ENCODE measurements at regions not wholly inside any gene's neighbourhood (a gene's known extent, or its start where the extent isn't known, plus 50 kb on each side); places are given as distances from the start of the nearest gene placed in this dataset.

DNA sequence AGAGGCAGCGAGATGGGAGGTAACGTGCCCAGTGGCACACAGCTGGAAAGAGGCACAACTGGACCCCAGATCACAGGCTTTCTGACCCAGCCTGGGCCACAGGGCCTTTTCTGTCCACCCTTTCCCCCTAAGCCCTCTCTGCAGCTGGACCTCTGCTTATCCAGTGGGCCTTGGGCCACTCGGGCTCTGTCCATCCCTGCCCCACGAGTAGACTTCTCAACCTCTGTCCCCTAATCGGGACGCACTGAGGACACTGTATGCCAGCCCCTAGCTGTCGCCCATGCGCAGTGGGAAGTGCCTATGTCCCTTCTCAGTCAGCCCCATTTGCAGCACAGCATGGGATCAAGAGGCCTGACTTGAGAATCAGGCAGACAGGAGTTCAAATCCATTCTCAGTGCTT lies 65.6 kb upstream of the NEURL1B start:
- TF ChIP-seq, protein P1, sequence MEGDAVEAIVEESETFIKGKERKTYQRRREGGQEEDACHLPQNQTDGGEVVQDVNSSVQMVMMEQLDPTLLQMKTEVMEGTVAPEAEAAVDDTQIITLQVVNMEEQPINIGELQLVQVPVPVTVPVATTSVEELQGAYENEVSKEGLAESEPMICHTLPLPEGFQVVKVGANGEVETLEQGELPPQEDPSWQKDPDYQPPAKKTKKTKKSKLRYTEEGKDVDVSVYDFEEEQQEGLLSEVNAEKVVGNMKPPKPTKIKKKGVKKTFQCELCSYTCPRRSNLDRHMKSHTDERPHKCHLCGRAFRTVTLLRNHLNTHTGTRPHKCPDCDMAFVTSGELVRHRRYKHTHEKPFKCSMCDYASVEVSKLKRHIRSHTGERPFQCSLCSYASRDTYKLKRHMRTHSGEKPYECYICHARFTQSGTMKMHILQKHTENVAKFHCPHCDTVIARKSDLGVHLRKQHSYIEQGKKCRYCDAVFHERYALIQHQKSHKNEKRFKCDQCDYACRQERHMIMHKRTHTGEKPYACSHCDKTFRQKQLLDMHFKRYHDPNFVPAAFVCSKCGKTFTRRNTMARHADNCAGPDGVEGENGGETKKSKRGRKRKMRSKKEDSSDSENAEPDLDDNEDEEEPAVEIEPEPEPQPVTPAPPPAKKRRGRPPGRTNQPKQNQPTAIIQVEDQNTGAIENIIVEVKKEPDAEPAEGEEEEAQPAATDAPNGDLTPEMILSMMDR (IDR thresholded peaks at IDR 0.05) = no peak
- TF ChIP-seq POLR2A (IDR thresholded peaks at IDR 0.05) = no peak
